Activated CD8-positive, alpha-beta T cell treated with anti-CD3 and anti-CD28 coated beads, Interleukin-2, amount 10 ng/mL, durations not matched to agents 7 days and 5 days (primary cell): ENCODE measurements at regions not wholly inside any gene's neighbourhood (a gene's known extent, or its start where the extent isn't known, plus 50 kb on each side); places are given as distances from the start of the nearest gene placed in this dataset.

ENCODE experiments used
- ATAC-seq: fragments of 150-1000 bp; cut with Tn5 transposase; one replicate; pipeline ENCODE4 v1.10.0; 2021; ENCODE audit warnings: moderate library complexity
- CTCF ChIA-PET: fragments of 350-600 bp; sonication (Branson Sonifier 250); formaldehyde crosslinking; loops from one replicate; lab custom pipeline; 2021; ENCODE audit warnings: antibody characterized with exemption; lab: Charles Lee
- POLR2A ChIA-PET: fragments of 350-600 bp; sonication (Branson Sonifier 250); formaldehyde crosslinking; loops from one replicate; lab custom pipeline; 2021; ENCODE audit warnings: antibody characterized with exemption; lab: Charles Lee
- DNase-seq: peaks from one replicate; pipeline ENCODE4 v3.0.0-alpha.2; 2020
- H3K27ac Mint-ChIP-seq: one replicate; pipeline ENCODE4 v1.8.0; 2021; ENCODE audit warnings: mild to moderate bottlenecking, mixed read lengths
- H3K27me3 Mint-ChIP-seq: one replicate; pipeline ENCODE4 v1.8.0; 2021; ENCODE audit warnings: low read depth, mixed read lengths
- H3K36me3 Mint-ChIP-seq: one replicate; pipeline ENCODE4 v1.8.0; 2021; ENCODE audit warnings: low read depth, mixed read lengths
- H3K4me1 Mint-ChIP-seq: one replicate; pipeline ENCODE4 v1.8.0; 2021; ENCODE audit warnings: low read depth, mixed read lengths
- H3K4me3 Mint-ChIP-seq: one replicate; pipeline ENCODE4 v1.8.0; 2021; ENCODE audit warnings: mild to moderate bottlenecking, mixed read lengths
- H3K9me3 Mint-ChIP-seq: one replicate; pipeline ENCODE4 v1.8.0; 2022; ENCODE audit warnings: mixed read lengths; ENCODE audit not compliant: insufficient read depth

- ATAC-seq (no peak), DNase-seq (no peak)
- H3K36me3 Mint-ChIP-seq = no peaks in the 10 kb centered on the region
- H3K27me3 Mint-ChIP-seq = peaks cover 3% of the 10 kb centered on the region
- no peaks in the 10 kb centered on the region for H3K9me3 Mint-ChIP-seq
- no peak overlapping the region for H3K27ac Mint-ChIP-seq
- POLR2A ChIA-PET = no interaction called here
- H3K4me3 Mint-ChIP-seq = no peak overlapping the region
- CTCF ChIA-PET = no interaction called here
- no peaks in the 10 kb centered on the region for H3K4me1 Mint-ChIP-seq
Measured at GRCh38 chr11:116445108-116446047, 327.4 kb downstream of the BUD13 start.

- POLR2A ChIA-PET = no interaction called here
- H3K27ac Mint-ChIP-seq = no peak overlapping the region
- CTCF ChIA-PET = no interaction called here
- H3K4me1 Mint-ChIP-seq = no peaks in the 10 kb centered on the region
- H3K9me3 Mint-ChIP-seq = no peaks in the 10 kb centered on the region
- H3K36me3 Mint-ChIP-seq = no peaks in the 10 kb centered on the region
- no peak for ATAC-seq
- DNase-seq = no peak
- peaks cover 3% of the 10 kb centered on the region for H3K27me3 Mint-ChIP-seq
- no peak overlapping the region for H3K4me3 Mint-ChIP-seq
Measured at GRCh38 chr11:116442238-116442752, 330.5 kb downstream of the BUD13 start.

GRCh38 chr11:116439361-116439677, 333.5 kb downstream of the BUD13 start:
- no peaks in the 10 kb centered on the region for H3K36me3 Mint-ChIP-seq
- ChIA-PET CTCF (no interaction called here), POLR2A (no interaction called here)
- no peaks in the 10 kb centered on the region for H3K4me1 Mint-ChIP-seq
- H3K27me3 Mint-ChIP-seq = no peaks in the 10 kb centered on the region
- no peak for DNase-seq
- H3K27ac Mint-ChIP-seq = no peak overlapping the region
- no peaks in the 10 kb centered on the region for H3K9me3 Mint-ChIP-seq
- H3K4me3 Mint-ChIP-seq = no peak overlapping the region
- ATAC-seq = no peak

- DNase-seq = no peak
- no peaks in the 10 kb centered on the region for H3K27me3 Mint-ChIP-seq
- no peaks in the 10 kb centered on the region for H3K4me1 Mint-ChIP-seq
- no peaks in the 10 kb centered on the region for H3K9me3 Mint-ChIP-seq
- POLR2A ChIA-PET = no interaction called here
- H3K27ac Mint-ChIP-seq = no peak overlapping the region
- CTCF ChIA-PET = no interaction called here
- no peak overlapping the region for H3K4me3 Mint-ChIP-seq
- no peaks in the 10 kb centered on the region for H3K36me3 Mint-ChIP-seq
- no peak for ATAC-seq
Measured at GRCh38 chr11:116438651-116439360, 334.0 kb downstream of the BUD13 start.

GRCh38 chr11:116434986-116435385, 337.8 kb downstream of the BUD13 start:
- Mint-ChIP-seq H3K27me3 (no peaks in the 10 kb centered on the region), H3K36me3 (no peaks in the 10 kb centered on the region), H3K9me3 (no peaks in the 10 kb centered on the region), H3K4me3 (no peak overlapping the region), H3K27ac (no peak overlapping the region), H3K4me1 (no peaks in the 10 kb centered on the region)
- no peak for ATAC-seq
- no peak for DNase-seq
- POLR2A ChIA-PET = no interaction called here
- CTCF ChIA-PET = no interaction called here

GRCh38 chr11:116432301-116432700, 340.5 kb downstream of the BUD13 start:
- Mint-ChIP-seq H3K9me3 (no peaks in the 10 kb centered on the region), H3K36me3 (no peaks in the 10 kb centered on the region), H3K4me3 (no peak overlapping the region), H3K27ac (no peak overlapping the region), H3K27me3 (peaks cover 3% of the 10 kb centered on the region), H3K4me1 (no peaks in the 10 kb centered on the region)
- ChIA-PET POLR2A (no interaction called here), CTCF (no interaction called here)
- DNase-seq = no peak
- no peak for ATAC-seq

- Mint-ChIP-seq H3K27me3 (peaks cover 3% of the 10 kb centered on the region), H3K9me3 (no peaks in the 10 kb centered on the region), H3K36me3 (no peaks in the 10 kb centered on the region), H3K4me1 (no peaks in the 10 kb centered on the region), H3K4me3 (no peak overlapping the region), H3K27ac (no peak overlapping the region)
- ChIA-PET CTCF (no interaction called here), POLR2A (no interaction called here)
- no peak for DNase-seq
- ATAC-seq = no peak
Measured at GRCh38 chr11:116431842-116432241, 340.9 kb downstream of the BUD13 start.

- Mint-ChIP-seq H3K27me3 (peaks cover 3% of the 10 kb centered on the region), H3K9me3 (no peaks in the 10 kb centered on the region), H3K27ac (no peak overlapping the region), H3K36me3 (no peaks in the 10 kb centered on the region), H3K4me1 (no peaks in the 10 kb centered on the region), H3K4me3 (no peak overlapping the region)
- CTCF ChIA-PET = no interaction called here
- DNase-seq = no peak
- no peak for ATAC-seq
- POLR2A ChIA-PET = no interaction called here
Measured at GRCh38 chr11:116428638-116428975, 344.2 kb downstream of the BUD13 start.

GRCh38 chr11:116427903-116428637, 344.7 kb downstream of the BUD13 start:
- Mint-ChIP-seq H3K27me3 (peaks cover 3% of the 10 kb centered on the region), H3K4me1 (no peaks in the 10 kb centered on the region), H3K27ac (no peak overlapping the region), H3K36me3 (no peaks in the 10 kb centered on the region), H3K4me3 (no peak overlapping the region), H3K9me3 (no peaks in the 10 kb centered on the region)
- ATAC-seq (no peak), DNase-seq (no peak)
- POLR2A ChIA-PET = no interaction called here
- CTCF ChIA-PET = no interaction called here

- no peak for ATAC-seq
- H3K27me3 Mint-ChIP-seq = peaks cover 3% of the 10 kb centered on the region
- DNase-seq = no peak
- no peaks in the 10 kb centered on the region for H3K4me1 Mint-ChIP-seq
- no peak overlapping the region for H3K27ac Mint-ChIP-seq
- H3K9me3 Mint-ChIP-seq = no peaks in the 10 kb centered on the region
- no peak overlapping the region for H3K4me3 Mint-ChIP-seq
- ChIA-PET CTCF (no interaction called here), POLR2A (no interaction called here)
- no peaks in the 10 kb centered on the region for H3K36me3 Mint-ChIP-seq
Measured at GRCh38 chr11:116427337-116427902, 345.4 kb downstream of the BUD13 start.

- H3K4me3 Mint-ChIP-seq = no peak overlapping the region
- peaks cover 3% of the 10 kb centered on the region for H3K27me3 Mint-ChIP-seq
- DNase-seq (no peak), ATAC-seq (no peak)
- ChIA-PET CTCF (no interaction called here), POLR2A (no interaction called here)
- H3K9me3 Mint-ChIP-seq = no peaks in the 10 kb centered on the region
- no peaks in the 10 kb centered on the region for H3K36me3 Mint-ChIP-seq
- no peaks in the 10 kb centered on the region for H3K4me1 Mint-ChIP-seq
- no peak overlapping the region for H3K27ac Mint-ChIP-seq
Measured at GRCh38 chr11:116426761-116427160, 346.0 kb downstream of the BUD13 start.
